ENCODE measurements at regions not wholly inside any gene's neighbourhood (a gene's known extent, or its start where the extent isn't known, plus 50 kb on each side); places are given as distances from the start of the nearest gene placed in this dataset.

DNA sequence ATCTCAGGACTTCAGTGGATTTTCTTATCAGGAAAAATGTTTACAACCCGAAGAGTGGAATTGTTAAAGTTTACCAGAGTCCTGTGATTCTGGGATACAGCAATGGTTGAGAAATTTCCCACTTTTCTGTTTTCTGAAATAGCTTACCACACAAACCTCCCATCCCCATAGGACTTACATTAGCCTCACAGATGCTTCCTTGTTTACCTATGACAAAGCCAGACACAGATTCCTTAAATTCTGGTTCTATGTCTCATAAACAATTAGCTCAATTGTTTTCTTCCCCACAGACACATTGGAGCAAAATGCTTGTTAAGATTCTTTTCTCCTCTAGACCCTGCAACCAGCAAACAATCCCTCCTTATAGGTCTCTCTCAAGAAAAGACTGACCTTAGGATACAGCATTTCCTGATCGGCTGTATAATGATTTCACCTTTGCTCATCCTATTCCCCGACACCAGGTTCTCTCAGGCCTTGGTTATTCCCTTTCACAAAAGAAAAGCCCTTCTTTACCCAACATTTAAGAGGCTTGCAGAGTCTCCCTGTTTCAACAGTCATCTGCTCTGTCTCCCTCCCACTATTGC lies 886.2 kb downstream of the ARAP2 start:
- H3K4me3 ChIP-seq = no peak overlapping the region
- no peak for DNase-seq (ENCODE audit: low spot score)
- TF ChIP-seq, protein P1, sequence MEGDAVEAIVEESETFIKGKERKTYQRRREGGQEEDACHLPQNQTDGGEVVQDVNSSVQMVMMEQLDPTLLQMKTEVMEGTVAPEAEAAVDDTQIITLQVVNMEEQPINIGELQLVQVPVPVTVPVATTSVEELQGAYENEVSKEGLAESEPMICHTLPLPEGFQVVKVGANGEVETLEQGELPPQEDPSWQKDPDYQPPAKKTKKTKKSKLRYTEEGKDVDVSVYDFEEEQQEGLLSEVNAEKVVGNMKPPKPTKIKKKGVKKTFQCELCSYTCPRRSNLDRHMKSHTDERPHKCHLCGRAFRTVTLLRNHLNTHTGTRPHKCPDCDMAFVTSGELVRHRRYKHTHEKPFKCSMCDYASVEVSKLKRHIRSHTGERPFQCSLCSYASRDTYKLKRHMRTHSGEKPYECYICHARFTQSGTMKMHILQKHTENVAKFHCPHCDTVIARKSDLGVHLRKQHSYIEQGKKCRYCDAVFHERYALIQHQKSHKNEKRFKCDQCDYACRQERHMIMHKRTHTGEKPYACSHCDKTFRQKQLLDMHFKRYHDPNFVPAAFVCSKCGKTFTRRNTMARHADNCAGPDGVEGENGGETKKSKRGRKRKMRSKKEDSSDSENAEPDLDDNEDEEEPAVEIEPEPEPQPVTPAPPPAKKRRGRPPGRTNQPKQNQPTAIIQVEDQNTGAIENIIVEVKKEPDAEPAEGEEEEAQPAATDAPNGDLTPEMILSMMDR (IDR thresholded peaks at IDR 0.05) = no peak
- no peak overlapping the region for H3K27ac ChIP-seq

DNA sequence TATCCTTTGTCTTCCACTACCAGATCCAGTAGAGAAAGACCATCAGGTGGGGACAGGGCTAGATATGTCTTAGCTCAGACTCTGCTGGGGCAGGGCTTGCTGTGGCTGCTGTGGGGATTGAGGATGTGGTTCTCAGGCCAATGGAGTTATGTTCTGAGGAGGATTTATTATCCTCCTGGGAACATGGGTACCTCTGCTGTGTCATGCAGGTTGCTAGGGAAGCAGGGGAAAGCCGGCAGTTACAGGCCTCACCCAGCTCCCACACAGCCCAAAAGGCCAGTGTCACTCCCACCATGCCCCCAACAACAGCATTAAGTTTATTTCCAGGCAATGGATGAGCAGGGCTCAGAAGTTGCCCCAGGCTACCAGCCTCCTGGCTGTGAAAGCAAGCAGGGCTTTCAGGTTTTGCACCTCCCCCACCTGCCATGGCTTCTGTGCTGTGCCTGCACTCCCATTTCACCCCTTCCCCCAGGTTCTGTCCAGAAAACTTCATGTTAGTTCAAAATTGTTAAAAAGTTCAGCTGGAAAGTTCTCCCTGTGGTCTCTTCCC lies 879.9 kb downstream of the ARAP2 start:
- no peak overlapping the region for H3K27ac ChIP-seq
- TF ChIP-seq, protein P1 (IDR thresholded peaks at IDR 0.05) = no peak
- no peak for DNase-seq (ENCODE audit: low spot score)
- no peak overlapping the region for H3K4me3 ChIP-seq

DNA sequence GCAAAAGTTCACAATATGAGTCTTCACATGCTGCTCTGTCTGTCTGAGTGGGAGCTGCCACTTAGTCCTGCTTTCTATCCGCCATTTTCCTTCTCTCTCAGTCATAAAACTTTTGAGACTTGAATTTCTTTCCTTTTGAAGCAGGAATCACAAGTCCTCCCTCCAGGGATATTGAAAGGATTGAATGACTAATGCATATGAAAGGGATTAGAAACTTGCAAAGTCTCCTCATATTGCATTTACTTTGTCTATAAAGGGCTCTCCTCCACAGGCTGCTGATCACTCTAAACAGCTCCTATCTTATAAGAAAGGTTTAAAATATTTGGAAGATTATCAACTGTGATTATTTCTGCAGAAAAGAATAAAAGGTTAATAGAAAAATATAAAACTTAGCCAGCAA lies 879.1 kb downstream of the ARAP2 start:
- Histone ChIP-seq H3K27ac (no peak overlapping the region), H3K4me3 (no peak overlapping the region)
- TF ChIP-seq, protein P1 (IDR thresholded peaks at IDR 0.05) = no peak
- DNase-seq (ENCODE audit: low spot score) = no peak

DNA sequence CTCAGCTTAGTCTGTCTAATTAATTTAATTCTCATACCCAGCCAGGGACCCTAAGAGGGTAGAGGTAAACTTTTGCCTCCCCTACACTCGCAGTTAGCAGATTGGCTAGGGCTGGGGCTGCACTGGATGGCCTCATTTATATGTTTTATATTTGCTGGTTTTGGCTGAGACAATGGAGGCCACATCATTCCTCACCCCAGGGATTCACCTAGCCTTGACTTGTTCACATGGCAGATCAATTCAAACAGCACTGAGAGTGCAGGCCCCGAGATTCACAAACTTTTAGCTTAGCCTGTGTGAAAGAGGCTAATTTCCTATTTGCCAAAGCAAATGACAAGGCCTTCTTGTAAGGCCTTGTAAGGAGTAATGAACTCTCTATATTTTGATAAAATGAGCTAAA lies 844.4 kb downstream of the ARAP2 start:
- TF ChIP-seq, protein P1 (IDR thresholded peaks at IDR 0.05) = no peak
- no peak for DNase-seq (ENCODE audit: low spot score)
- H3K27ac ChIP-seq = no peak overlapping the region
- no peak overlapping the region for H3K4me3 ChIP-seq

DNA sequence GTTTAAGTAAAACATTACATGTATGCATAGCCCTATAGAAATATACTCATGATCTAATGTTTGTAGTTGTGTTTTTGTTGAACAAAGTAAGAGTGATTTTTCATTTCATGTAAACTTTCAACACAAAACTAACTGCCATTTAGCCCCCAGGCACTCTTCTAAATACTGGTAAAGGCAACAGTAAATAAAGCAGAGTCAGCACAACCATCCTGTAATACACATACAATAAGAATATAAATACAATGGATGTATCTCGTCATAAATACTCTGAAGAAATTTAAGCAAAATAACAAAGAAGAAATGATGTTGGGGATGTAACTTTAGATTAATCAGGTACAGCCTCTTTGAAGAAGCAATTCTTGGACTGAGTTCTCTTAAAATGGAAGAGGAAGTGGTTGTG lies 821.2 kb downstream of the ARAP2 start:
- DNase-seq (ENCODE audit: low spot score) = no peak
- TF ChIP-seq, protein P1 (IDR thresholded peaks at IDR 0.05) = no peak
- Histone ChIP-seq H3K4me3 (no peak overlapping the region), H3K27ac (no peak overlapping the region)

DNA sequence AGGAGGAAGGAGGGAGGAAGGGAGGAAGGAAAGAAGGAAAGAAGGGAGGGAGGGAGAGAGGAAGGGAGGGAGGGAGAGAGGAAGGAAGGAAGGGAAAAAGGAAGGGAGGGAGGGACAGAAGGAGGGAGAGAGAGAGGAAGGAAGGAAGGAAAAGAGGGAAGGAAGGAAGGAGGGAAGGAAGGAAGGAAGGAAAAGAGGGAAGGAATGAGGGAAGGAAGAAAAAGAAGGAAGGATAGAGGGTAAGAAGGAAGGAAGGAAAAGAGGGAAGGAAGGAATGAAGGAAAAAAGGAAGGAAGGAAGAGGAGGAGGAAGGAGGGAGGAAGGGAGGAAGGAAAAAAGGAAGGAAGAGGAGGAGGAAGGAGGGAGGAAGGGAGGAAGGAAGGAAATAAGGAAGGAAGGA lies 796.8 kb downstream of the ARAP2 start:
- no peak for DNase-seq (ENCODE audit: low spot score)
- TF ChIP-seq, protein P1 (IDR thresholded peaks at IDR 0.05) = no peak
- H3K4me3 ChIP-seq = no peak overlapping the region
- H3K27ac ChIP-seq = no peak overlapping the region

DNA sequence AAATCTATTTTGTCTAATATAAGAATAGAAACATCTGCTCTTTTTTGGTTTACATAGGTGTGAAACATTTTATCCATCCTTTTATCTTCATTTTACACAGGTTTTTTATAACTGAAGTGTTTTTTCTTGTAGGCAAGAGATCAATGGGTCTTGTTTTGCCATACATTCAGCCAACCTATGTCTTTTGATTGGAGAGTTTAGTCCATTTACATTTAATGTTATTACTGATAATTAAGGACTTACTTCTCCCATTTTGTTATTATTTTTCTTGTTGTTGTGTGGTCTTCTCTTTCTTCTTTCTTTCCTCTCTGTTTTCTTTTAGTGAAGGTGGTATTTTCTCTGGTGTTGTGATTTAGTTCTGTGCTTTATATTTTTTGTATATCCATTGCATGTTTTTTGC lies 785.3 kb downstream of the ARAP2 start:
- TF ChIP-seq, protein P1 (IDR thresholded peaks at IDR 0.05) = no peak
- Histone ChIP-seq H3K27ac (no peak overlapping the region), H3K4me3 (no peak overlapping the region)
- no peak for DNase-seq (ENCODE audit: low spot score)
